Loucy (cell line): ENCODE measurements at regions not wholly inside any gene's neighbourhood (a gene's known extent, or its start where the extent isn't known, plus 50 kb on each side); places are given as distances from the start of the nearest gene placed in this dataset.

ENCODE experiments used
- H2AFZ ChIP-seq: fragments of 200-600 bp; sonication (generic); 2 replicates; pipeline ENCODE4 v1.6.0; 2016; ENCODE audit warnings: antibody characterized with exemption, mild to moderate bottlenecking, low read length, moderate library complexity
- H3F3A ChIP-seq: fragments of 200-600 bp; 2 replicates; pipeline ENCODE4 v1.6.0; 2016; ENCODE audit warnings: antibody characterized with exemption, low read depth, mild to moderate bottlenecking
- H3K27me3 ChIP-seq: fragments of 200-600 bp; sonication (generic); 2 replicates; pipeline ENCODE4 v1.6.1; 2014; ENCODE audit warnings: low read length, mild to moderate bottlenecking; ENCODE audit not compliant: insufficient read depth, poor library complexity, severe bottlenecking
- H3K36me3 ChIP-seq: fragments of 200-600 bp; sonication (generic); 2 replicates; pipeline ENCODE4 v1.6.1; 2016; ENCODE audit warnings: low read length; ENCODE audit not compliant: insufficient read depth
- H3K4me1 ChIP-seq: fragments of 200-600 bp; sonication (generic); 2 replicates; pipeline ENCODE4 v1.5.1; 2014; ENCODE audit warnings: low read length, mild to moderate bottlenecking; ENCODE audit not compliant: insufficient read depth, poor library complexity, severe bottlenecking
- H3K4me2 ChIP-seq: fragments of 200-600 bp; sonication (generic); 2 replicates; pipeline ENCODE4 v1.6.0; 2014; ENCODE audit warnings: antibody characterized with exemption, low read length, low read depth, mild to moderate bottlenecking; ENCODE audit not compliant: poor library complexity, severe bottlenecking
- H3K4me3 ChIP-seq: fragments of 200-600 bp; sonication (generic); 2 replicates; pipeline ENCODE4 v1.5.1; 2014; ENCODE audit warnings: low read length, mild to moderate bottlenecking, mixed read lengths; ENCODE audit not compliant: poor library complexity, severe bottlenecking
- H3K79me2 ChIP-seq: fragments of 200-600 bp; sonication (generic); 2 replicates; pipeline ENCODE4 v1.6.1; 2014; ENCODE audit warnings: low read length; ENCODE audit not compliant: insufficient read depth
- H3K9ac ChIP-seq: fragments of 200-600 bp; sonication (generic); 2 replicates; pipeline ENCODE4 v1.6.0; 2014; ENCODE audit warnings: mild to moderate bottlenecking, low read depth, low read length, moderate library complexity; ENCODE audit not compliant: poor library complexity, severe bottlenecking
- H3K9me2 ChIP-seq: fragments of 200-600 bp; sonication (generic); replicated peaks from 2 replicates; pipeline ENCODE4 v1.6.1; 2016; ENCODE audit warnings: low read depth, low read length, mixed read lengths
- H3K9me3 ChIP-seq: fragments of 200-600 bp; sonication (generic); 2 replicates; pipeline ENCODE4 v1.6.1; 2014; ENCODE audit warnings: mild to moderate bottlenecking, antibody characterized with exemption, low read length, low read depth; ENCODE audit not compliant: insufficient read depth
- H4K20me1 ChIP-seq: fragments of 200-600 bp; sonication (generic); 2 replicates; pipeline ENCODE4 v1.6.0; 2014; ENCODE audit warnings: antibody characterized with exemption, low read length, mild to moderate bottlenecking; ENCODE audit not compliant: insufficient read depth, poor library complexity, severe bottlenecking
- CTCF ChIP-seq: fragments of 200-600 bp; sonication (generic); conservative IDR thresholded peaks from 2 replicates; pipeline ENCODE4 v1.5.1; 2014; ENCODE audit warnings: mild to moderate bottlenecking, antibody characterized with exemption, low read length
- EZH2phosphoT487 ChIP-seq: fragments of 200-600 bp; IDR thresholded peaks from 2 replicates; pipeline ENCODE4 v1.6.1; 2018; ENCODE audit warnings: antibody characterized with exemption, mild to moderate bottlenecking, moderate library complexity, borderline replicate concordance

DNA sequence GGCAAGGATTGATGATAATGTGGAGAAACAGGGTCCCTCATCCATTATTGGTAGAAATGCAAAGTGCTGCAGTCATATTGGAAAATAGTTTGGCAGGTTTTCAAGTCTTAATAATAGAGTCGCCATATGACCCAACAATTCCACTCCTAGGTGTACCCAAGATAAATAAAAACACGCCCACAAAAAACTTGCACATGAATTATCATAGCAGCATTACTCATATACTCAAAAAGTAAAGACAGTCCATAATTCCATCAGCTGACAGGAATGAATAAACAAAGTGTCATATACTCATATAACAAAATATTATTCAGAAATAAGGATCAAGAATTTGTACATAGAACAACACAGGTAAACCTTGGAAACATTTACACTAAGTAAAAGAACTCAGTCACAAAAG is 242.9 kb upstream of the FTMT start:
- no peaks in the 10 kb centered on the region for H3K9me3 ChIP-seq
- H3K9me2 ChIP-seq, result no peaks in the 10 kb centered on the region
- H3K4me1 ChIP-seq, result no peaks in the 10 kb centered on the region
- no peak overlapping the region for H3K4me3 ChIP-seq
- no peak for TF ChIP-seq EZH2phosphoT487
- TF ChIP-seq CTCF, result no peak
- H3K4me2 ChIP-seq, result no peak overlapping the region
- no peak overlapping the region for H3K9ac ChIP-seq
- H3K27me3 ChIP-seq, result no peaks in the 10 kb centered on the region
- H2AFZ ChIP-seq, result no peak overlapping the region
- no peaks in the 10 kb centered on the region for H4K20me1 ChIP-seq
- no peaks in the 10 kb centered on the region for H3F3A ChIP-seq
- no peaks in the 10 kb centered on the region for H3K79me2 ChIP-seq
- no peaks in the 10 kb centered on the region for H3K36me3 ChIP-seq

- no peak overlapping the region for H2AFZ ChIP-seq
- no peak overlapping the region for H3K9ac ChIP-seq
- H3K4me3 ChIP-seq, result no peak overlapping the region
- TF ChIP-seq CTCF (no peak), EZH2phosphoT487 (no peak)
- no peaks in the 10 kb centered on the region for H3K79me2 ChIP-seq
- no peaks in the 10 kb centered on the region for H4K20me1 ChIP-seq
- no peak overlapping the region for H3K4me2 ChIP-seq
- H3K27me3 ChIP-seq, result no peaks in the 10 kb centered on the region
- no peaks in the 10 kb centered on the region for H3K36me3 ChIP-seq
- no peaks in the 10 kb centered on the region for H3F3A ChIP-seq
- no peaks in the 10 kb centered on the region for H3K9me2 ChIP-seq
- H3K9me3 ChIP-seq, result no peaks in the 10 kb centered on the region
- H3K4me1 ChIP-seq, result no peaks in the 10 kb centered on the region
Measured at GRCh38 chr5:121624035-121624434, 227.6 kb upstream of the FTMT start.

GRCh38 chr5:121628783-121629182 is 222.9 kb upstream of the FTMT start:
- TF ChIP-seq CTCF (no peak), EZH2phosphoT487 (no peak)
- Histone ChIP-seq H3F3A (no peaks in the 10 kb centered on the region), H3K9ac (no peak overlapping the region), H3K79me2 (no peaks in the 10 kb centered on the region), H4K20me1 (no peaks in the 10 kb centered on the region), H2AFZ (no peak overlapping the region), H3K4me2 (no peak overlapping the region), H3K27me3 (no peaks in the 10 kb centered on the region), H3K4me3 (no peak overlapping the region), H3K9me2 (no peaks in the 10 kb centered on the region), H3K9me3 (no peaks in the 10 kb centered on the region), H3K36me3 (no peaks in the 10 kb centered on the region), H3K4me1 (no peaks in the 10 kb centered on the region)
